NCI-H2029 (cell line): ENCODE measurements at regions not wholly inside any gene's neighbourhood (a gene's known extent, or its start where the extent isn't known, plus 50 kb on each side); places are given as distances from the start of the nearest gene placed in this dataset.
A peak's percentile ranks its signal among the peaks of the same experiment; 100 is the strongest.

ENCODE experiments used
- DNase-seq: peaks from one replicate; lab custom pipeline; 2025; lab: John Stamatoyannopoulos, UW

GRCh38 chr6:122007339-122007738 lies 392.1 kb upstream of the HSF2 start:
- DNase-seq: no peak

GRCh38 chr6:122008101-122008999 lies 391.1 kb upstream of the HSF2 start:
- no peak for DNase-seq

DNA sequence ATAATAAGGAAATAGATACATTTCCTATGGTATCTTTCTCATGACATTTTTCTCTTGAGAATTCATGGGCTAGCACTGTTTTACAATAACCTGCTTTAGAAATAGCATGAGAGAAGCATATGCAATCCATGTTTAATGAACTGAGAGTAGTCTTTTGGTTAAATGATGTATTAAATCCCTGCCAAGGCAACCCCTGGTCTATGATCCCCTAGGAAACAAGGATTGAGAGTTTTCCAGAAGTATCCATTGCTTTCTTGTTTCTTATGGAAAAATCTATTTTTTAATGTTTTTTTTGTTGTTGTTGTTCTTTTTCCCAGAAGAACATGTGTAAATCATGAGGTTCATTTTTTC lies 390.5 kb upstream of the HSF2 start:
- DNase-seq: no peak

DNA sequence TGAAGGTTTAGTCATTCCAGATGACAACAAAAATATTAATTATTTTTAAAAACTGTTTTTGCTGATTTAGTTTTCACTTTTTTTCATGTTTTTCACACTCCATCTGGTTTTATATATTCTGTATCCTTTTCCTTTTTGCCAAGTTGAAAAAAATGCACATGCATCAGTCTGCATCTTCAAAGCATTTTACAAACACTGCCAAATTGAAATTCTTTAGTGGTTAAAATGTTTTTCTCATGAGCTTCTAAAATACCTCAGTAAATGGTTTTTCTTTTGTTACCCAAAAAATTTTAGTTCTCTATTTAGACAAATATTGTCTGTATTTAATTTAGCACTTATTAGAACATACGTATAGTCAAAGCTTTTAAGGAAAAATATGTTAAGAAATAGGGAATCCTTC lies 386.9 kb upstream of the HSF2 start:
- DNase-seq: no peak

- no peak for DNase-seq
Measured at GRCh38 chr6:122014961-122015360, 384.5 kb upstream of the HSF2 start.

DNA sequence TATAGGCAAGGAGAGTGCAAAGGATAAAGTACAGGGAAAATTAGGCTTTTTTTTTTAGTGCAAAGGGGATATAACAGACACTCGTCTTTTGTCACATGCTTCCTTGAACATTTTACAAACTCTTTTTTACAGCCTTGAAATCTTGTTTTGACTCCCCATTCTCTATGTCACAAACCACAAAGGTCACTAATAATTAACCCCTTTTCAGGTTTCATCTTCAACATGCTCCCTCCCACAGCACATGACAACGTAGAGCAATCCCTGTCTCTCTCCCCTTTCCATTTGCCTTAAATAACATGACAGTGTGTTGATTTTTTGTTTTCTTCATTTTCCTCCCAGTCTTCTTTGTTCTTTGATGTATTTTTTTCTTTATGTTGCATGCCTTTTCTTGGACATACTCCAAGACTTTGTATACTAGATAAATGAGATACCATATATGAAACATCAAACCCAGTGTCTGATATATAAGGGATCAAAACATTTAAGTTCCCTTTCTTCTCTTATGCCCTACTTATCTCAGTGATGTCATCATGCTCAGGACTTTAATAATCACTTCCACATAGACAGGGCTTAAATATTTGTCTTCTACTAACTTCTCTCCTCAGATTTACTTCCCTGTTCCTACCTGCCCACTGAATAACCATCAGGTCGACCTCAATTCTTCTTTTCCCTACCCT lies 378.7 kb upstream of the HSF2 start:
- DNase-seq: no peak

- DNase-seq: no peak
Measured at GRCh38 chr6:122025104-122025503, 374.3 kb upstream of the HSF2 start.

DNA sequence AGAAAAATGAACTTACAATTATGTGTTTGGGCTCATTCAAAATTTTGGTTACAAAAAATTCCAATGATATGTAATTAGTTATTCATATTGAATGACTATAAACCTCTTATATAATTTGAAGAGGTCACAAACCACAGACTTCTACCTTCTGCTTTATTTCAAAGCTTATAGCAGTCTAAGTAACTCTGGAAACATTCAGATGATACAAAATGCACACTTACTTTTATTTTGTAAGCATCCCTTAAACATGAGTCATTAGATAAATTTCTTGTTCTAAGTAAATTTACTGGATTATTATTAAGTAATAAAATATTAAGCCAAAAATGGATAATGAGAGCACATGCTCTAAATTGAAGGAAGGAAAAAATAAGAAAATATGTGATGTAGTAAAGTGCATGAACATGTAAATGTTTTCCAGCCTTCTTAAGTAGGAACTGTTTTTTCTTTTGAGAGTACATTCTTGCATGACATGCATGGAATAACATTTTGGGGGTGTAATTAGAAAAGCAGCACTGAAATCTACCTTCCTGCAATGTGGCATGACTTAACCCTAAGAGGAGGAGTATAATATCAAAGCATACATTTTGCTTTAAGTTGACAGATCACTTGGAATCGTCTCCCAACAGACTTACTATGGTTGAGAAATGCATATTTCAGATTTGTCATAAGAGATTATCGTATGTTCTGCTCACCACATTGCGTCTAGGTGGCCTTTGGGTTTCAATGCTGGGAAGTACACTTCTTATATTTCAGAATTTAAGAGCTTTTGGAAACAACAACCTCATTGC lies 372.7 kb upstream of the HSF2 start:
- no peak for DNase-seq

- no peak for DNase-seq
Measured at GRCh38 chr6:122028933-122029522, 370.4 kb upstream of the HSF2 start.

- DNase-seq: peak; percentile 65
Measured at GRCh38 chr6:122033564-122034181, 365.8 kb upstream of the HSF2 start.

GRCh38 chr6:122035173-122035572 lies 364.3 kb upstream of the HSF2 start:
- DNase-seq: no peak

DNA sequence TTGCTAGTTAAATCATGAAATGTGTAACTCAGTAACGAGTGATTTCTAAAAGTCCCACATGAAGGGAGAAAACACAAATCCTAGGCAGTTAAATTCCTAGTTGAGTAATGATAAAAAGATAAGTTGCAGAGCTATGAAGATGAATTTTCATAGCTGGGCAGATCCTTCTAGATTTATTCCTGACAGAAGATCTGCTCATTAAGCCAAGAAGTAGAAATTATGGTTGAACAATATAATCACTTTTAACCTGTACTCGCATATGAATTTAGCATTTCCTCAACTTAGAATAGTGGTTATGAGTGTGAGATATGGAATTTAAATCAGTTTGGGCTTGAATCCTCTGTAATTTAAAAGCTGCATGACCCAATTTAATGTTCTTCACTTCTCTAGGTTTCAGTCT lies 359.2 kb upstream of the HSF2 start:
- DNase-seq: no peak

DNA sequence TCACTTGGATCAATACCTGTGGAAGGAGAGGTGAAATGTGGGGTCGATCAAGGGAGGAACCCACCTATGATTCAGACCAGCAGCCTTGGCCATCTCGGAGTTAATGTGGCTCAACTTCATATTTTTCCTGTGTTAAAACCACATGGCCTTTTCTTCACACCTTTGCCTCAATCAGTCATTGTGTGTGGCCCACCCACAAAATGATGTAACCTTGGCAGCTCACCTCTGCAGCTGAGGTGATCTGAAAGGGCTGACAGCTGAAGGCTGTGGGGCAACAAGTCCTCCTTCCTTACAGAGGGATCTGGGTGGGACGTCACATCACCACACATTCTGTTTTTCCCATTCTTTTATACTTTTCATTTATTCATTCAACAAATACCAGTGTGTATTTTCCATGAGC lies 357.1 kb upstream of the HSF2 start:
- DNase-seq: no peak

GRCh38 chr6:122042960-122043735 lies 356.3 kb upstream of the HSF2 start:
- no peak for DNase-seq

DNA sequence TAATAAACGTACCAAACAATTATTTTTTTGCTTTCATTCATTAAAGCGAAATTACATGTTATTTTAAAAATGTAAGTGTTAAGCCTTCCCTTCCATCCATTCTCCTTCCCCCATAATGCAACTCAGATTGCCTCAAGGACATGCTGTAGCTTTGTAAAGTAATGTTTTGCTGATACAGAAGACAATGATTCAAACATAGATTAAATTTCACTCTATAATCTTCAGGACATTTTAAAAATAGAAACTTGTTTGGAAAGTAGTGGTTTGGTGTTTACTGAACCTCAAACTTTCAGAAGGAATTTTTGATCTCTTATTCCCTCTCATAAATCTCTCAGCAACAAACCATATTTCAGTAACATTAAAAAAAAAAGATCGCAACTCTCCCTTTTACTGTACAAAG lies 350.9 kb upstream of the HSF2 start:
- no peak for DNase-seq

- DNase-seq: no peak
Measured at GRCh38 chr6:122049341-122049740, 350.1 kb upstream of the HSF2 start.

- no peak for DNase-seq
Measured at GRCh38 chr6:122050242-122050755, 349.2 kb upstream of the HSF2 start.

GRCh38 chr6:122052346-122052900 lies 347.0 kb upstream of the HSF2 start:
- no peak for DNase-seq

- DNase-seq: no peak
Measured at GRCh38 chr6:122059918-122060317, 339.5 kb upstream of the HSF2 start.

DNA sequence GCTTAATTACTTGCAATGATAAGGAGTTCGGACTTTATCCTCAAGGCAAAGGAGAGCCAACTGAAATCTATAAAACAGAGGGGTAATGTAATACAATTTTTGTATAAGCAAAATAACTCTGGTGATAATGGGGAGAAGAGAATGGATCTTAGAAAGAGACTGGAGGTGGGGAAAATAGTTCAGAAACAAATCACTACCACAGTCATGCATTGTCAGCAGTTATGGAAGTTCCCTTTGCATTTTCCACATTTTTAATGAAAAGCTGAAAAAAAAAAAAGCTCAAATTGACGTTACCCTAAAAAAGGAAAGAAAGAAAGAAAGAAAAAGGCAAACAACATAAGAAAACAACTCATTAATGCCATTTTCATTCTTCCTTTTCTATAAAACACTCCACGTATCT lies 337.6 kb upstream of the HSF2 start:
- no peak for DNase-seq

- no peak for DNase-seq
Measured at GRCh38 chr6:122063076-122063475, 336.4 kb upstream of the HSF2 start.
